ENCODE measurements at regions not wholly inside any gene's neighbourhood (a gene's known extent, or its start where the extent isn't known, plus 50 kb on each side); places are given as distances from the start of the nearest gene placed in this dataset.

DNA sequence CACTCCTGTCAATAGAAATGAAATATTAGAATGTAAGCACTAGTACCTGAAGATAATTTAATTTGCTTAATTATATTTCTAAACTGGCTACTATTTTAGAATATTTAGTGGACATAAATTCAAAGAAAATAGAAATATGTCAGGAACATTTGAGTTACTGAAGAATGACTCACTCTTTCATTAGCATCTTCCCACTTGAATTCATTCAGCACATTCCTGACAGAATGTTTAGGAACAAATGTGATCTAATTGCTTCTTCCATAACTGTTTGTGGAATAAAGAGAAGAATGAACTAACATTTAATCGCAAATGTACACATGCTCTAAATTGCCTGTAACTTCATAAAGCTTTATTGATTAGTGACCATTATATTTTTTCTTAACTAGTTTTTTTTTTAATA is 306.2 kb upstream of the ADAMTSL1 start:
- TF ChIP-seq, protein P1, sequence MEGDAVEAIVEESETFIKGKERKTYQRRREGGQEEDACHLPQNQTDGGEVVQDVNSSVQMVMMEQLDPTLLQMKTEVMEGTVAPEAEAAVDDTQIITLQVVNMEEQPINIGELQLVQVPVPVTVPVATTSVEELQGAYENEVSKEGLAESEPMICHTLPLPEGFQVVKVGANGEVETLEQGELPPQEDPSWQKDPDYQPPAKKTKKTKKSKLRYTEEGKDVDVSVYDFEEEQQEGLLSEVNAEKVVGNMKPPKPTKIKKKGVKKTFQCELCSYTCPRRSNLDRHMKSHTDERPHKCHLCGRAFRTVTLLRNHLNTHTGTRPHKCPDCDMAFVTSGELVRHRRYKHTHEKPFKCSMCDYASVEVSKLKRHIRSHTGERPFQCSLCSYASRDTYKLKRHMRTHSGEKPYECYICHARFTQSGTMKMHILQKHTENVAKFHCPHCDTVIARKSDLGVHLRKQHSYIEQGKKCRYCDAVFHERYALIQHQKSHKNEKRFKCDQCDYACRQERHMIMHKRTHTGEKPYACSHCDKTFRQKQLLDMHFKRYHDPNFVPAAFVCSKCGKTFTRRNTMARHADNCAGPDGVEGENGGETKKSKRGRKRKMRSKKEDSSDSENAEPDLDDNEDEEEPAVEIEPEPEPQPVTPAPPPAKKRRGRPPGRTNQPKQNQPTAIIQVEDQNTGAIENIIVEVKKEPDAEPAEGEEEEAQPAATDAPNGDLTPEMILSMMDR (IDR thresholded peaks at IDR 0.05; ENCODE audit: low read depth, low read length, missing control alignments), result no peak
- in situ Hi-C loops (cut with HindIII; ENCODE audit: low sequenced_read_pairs), result no loop called here
- no peak overlapping the region for H3K4me3 ChIP-seq (ENCODE audit: low read depth, low read length)
- no peak for DNase-seq (ENCODE audit: low read depth)

DNA sequence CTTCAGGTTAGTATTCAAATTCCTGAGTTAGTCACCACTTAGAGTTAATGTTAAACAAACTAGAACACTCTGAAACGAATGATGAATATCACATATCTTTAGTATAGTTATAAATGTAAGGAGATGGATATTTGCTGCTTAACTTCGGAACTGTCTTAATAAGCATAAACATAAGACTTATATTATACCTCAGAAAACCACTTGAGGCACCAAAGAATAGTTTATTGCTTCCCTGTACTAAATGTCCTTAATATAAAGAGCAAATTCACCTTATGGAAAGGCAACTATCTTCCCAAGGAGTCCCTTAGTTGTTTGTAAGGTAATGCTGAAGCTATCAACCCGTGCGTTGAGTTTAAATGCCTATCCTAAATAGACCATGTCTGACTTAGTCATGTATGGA is 300.0 kb upstream of the ADAMTSL1 start:
- H3K4me3 ChIP-seq (ENCODE audit: low read depth, low read length), result no peak overlapping the region
- TF ChIP-seq, protein P1 (IDR thresholded peaks at IDR 0.05; ENCODE audit: low read depth, low read length, missing control alignments), result no peak
- no peak for DNase-seq (ENCODE audit: low read depth)
- in situ Hi-C loops (cut with HindIII; ENCODE audit: low sequenced_read_pairs), result no loop called here

DNA sequence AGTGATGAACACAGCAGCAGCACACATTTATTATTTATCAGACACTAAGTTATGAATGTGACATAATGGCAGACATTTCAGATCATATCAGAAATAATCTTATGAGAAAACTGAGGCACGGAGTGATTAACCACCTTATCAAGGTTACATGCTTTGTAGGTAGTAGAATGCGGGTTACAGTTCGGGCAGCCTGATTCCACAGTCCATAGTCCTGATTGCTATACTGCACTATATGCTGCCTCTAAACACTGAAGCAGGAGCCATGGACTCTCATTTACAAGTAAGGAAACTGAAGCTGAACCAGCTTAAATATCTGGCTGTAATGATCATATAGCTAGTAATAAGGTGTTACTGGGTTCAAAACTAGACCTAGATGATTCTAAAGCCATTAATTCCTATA is 291.3 kb upstream of the ADAMTSL1 start:
- H3K4me3 ChIP-seq (ENCODE audit: low read depth, low read length), result no peak overlapping the region
- TF ChIP-seq, protein P1 (IDR thresholded peaks at IDR 0.05; ENCODE audit: low read depth, low read length, missing control alignments), result no peak
- no peak for DNase-seq (ENCODE audit: low read depth)
- in situ Hi-C loops (cut with HindIII; ENCODE audit: low sequenced_read_pairs), result no loop called here

DNA sequence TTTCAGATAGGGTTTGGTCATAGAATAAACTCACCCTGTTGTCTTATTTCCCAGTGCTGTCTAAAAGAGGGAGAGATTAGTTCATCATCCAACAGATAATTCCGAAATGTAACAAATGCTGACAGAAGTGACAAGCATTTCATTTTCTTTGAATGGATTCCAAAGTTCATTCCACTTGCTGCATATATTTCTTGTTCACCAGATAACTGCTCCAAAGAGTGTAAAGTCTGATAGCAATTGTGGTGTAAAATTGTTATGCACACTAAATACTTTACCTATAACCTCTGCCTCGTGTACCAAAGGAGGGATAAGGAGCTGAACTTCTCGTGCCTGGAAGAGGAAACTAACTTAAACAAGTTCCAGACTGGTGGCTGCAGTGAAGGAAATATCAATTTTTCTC is 290.0 kb upstream of the ADAMTSL1 start:
- TF ChIP-seq, protein P1 (IDR thresholded peaks at IDR 0.05; ENCODE audit: low read depth, low read length, missing control alignments), result no peak
- no peak overlapping the region for H3K4me3 ChIP-seq (ENCODE audit: low read depth, low read length)
- DNase-seq (ENCODE audit: low read depth), result no peak
- in situ Hi-C loops (cut with HindIII; ENCODE audit: low sequenced_read_pairs), result no loop called here

DNA sequence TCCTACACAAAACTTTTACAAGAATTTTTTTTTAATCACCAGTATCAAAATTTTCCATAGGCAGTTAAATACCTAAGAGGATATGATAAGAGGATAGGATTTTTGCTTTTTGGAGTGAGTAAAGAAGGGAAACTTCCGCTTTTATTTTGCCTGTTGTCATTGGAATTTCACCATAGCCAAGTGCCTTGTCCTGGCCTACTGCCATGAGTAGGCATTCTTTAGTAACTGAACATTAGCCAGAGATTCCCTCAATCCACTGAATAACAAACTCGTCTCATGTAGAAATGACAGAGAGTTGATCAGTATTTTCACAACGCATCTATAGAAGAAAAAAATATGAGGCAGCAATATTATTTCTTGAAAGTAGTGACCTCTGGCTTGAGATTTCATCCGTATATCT is 289.6 kb upstream of the ADAMTSL1 start:
- no peak overlapping the region for H3K4me3 ChIP-seq (ENCODE audit: low read depth, low read length)
- in situ Hi-C loops (cut with HindIII; ENCODE audit: low sequenced_read_pairs), result no loop called here
- no peak for DNase-seq (ENCODE audit: low read depth)
- TF ChIP-seq, protein P1 (IDR thresholded peaks at IDR 0.05; ENCODE audit: low read depth, low read length, missing control alignments), result no peak

DNA sequence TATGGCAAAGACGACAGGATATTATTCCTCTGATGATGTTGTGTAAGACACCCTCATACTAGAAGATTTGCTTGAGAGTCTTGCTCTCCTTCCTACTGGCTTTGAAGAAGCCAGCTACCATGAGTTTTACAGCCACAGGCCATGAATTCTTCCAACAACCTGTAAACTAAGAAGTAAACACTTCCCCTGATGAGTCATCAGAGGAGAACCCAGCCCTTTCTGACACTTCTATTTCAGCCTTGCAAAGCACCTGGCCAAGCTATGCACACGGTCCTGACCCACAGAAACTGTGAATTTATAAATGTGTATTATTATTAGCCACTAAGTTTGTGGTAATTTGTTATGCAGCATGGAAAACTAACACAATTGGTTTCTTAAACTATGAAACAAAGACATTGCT is 288.8 kb upstream of the ADAMTSL1 start:
- DNase-seq (ENCODE audit: low read depth), result no peak
- TF ChIP-seq, protein P1 (IDR thresholded peaks at IDR 0.05; ENCODE audit: low read depth, low read length, missing control alignments), result no peak
- in situ Hi-C loops (cut with HindIII; ENCODE audit: low sequenced_read_pairs), result no loop called here
- H3K4me3 ChIP-seq (ENCODE audit: low read depth, low read length), result no peak overlapping the region

DNA sequence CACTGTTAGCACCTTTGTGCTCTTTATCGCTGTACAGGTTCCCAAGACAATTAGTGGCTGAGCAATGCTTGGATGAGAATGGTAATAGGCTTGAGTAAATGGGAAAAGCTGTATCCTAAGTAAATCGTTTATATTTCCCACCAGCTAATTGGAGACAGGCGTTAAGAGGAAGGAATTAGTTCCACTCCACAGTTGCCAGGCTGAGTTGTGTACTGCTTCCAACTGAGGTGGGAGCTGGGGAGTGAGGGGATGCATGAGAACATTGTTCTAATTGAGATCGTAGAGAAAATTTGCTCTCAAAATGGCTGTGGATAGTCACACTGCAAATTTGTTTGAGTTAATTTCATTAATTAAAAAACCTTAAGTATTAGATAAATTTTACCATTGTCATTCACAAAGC is 285.0 kb upstream of the ADAMTSL1 start:
- in situ Hi-C loops (cut with HindIII; ENCODE audit: low sequenced_read_pairs), result no loop called here
- no peak overlapping the region for H3K4me3 ChIP-seq (ENCODE audit: low read depth, low read length)
- no peak for DNase-seq (ENCODE audit: low read depth)
- TF ChIP-seq, protein P1 (IDR thresholded peaks at IDR 0.05; ENCODE audit: low read depth, low read length, missing control alignments), result no peak
